ENCODE measurements at regions not wholly inside any gene's neighbourhood (a gene's known extent, or its start where the extent isn't known, plus 50 kb on each side); places are given as distances from the start of the nearest gene placed in this dataset.

GRCh38 chr1:47709872-47710231, 272.0 kb downstream of the FOXD2 start:
- TF ChIP-seq CTCF (conservative IDR thresholded peaks at IDR 0.05) (no peak), ZFX (IDR thresholded peaks at IDR 0.05) (no peak)
